ENCODE measurements at regions not wholly inside any gene's neighbourhood (a gene's known extent, or its start where the extent isn't known, plus 50 kb on each side); places are given as distances from the start of the nearest gene placed in this dataset.

- no peaks in the 10 kb centered on the region for H3K79me2 ChIP-seq (ENCODE audit: insufficient read depth, low read length)
- BruUV-seq (replicated peaks): no TSS peak
- intact Hi-C loops (cut with micrococcal nuclease): no loop called here
- ATAC-seq: no peak
- no peak overlapping the region for H2AFZ ChIP-seq (ENCODE audit: low read depth, low read length, poor library complexity, severe bottlenecking)
- no peaks in the 10 kb centered on the region for H3K9me3 ChIP-seq (ENCODE audit: control insufficient read depth in 1 of 2, insufficient read depth in 1 of 2, low read depth in 1 of 2, low read length in 2 of 2)
- no peak overlapping the region for H3K4me3 ChIP-seq (replicated peaks in 1 of 2; ENCODE audit: low read depth in 1 of 2, low read length in 2 of 2)
- no peaks in the 10 kb centered on the region for H4K20me1 ChIP-seq (ENCODE audit: insufficient read depth)
- H3K9me2 ChIP-seq (ENCODE audit: insufficient read depth): no peaks in the 10 kb centered on the region
- ChIA-PET RAD21 (ENCODE audit: low non-redundant PET in 1 of 2, low total read pairs in 2 of 2, uncharacterized antibody in 2 of 2, unreplicated experiment in 2 of 2) (no interaction called here), CTCF (no interaction called here), POLR2A (no interaction called here)
- no peak overlapping the region for H3K27ac ChIP-seq (ENCODE audit: low read depth, low read length)
- H3K27me3 ChIP-seq (ENCODE audit: insufficient read depth, low read length): peaks cover 15% of the 10 kb centered on the region; the same call in 1 of the 2 replicates
- TF ChIP-seq REST (IDR thresholded peaks at IDR 0.05; ENCODE audit: low read depth) (no peak), CTCF (IDR thresholded peaks at IDR 0.05 in 2 of 3, conservative IDR thresholded peaks at IDR 0.05 in 1 of 3; ENCODE audit: borderline replicate concordance in 1 of 3, insufficient read depth in 1 of 3, low read depth in 2 of 3, low read length in 2 of 3) (0 out of 6 replicates have a peak, but pooled peaks of 2 of the 3 experiments have one; percentile 12 to 18)
- no peaks in the 10 kb centered on the region for H3K36me3 ChIP-seq (ENCODE audit: control insufficient read depth in 1 of 2, insufficient read depth in 2 of 2, low read length in 2 of 2)
- H3K4me1 ChIP-seq (ENCODE audit: control insufficient read depth in 1 of 2, insufficient read depth in 2 of 2, low read length in 2 of 2): no peaks in the 10 kb centered on the region
- no peak overlapping the region for H3K9ac ChIP-seq (ENCODE audit: low read length)
- no peak for DNase-seq (ENCODE audit: low read depth, low spot score)
- H3K4me2 ChIP-seq (ENCODE audit: low read length): no peak overlapping the region
Measured at GRCh38 chr12:97312570-97313135, 150.0 kb upstream of the RMST start.

Data from HCT116 (cell line).